MCF 10A (cell line): ENCODE measurements at regions not wholly inside any gene's neighbourhood (a gene's known extent, or its start where the extent isn't known, plus 50 kb on each side); places are given as distances from the start of the nearest gene placed in this dataset.

ENCODE experiments used
- BruUV-seq: library from RNA; stranded (reverse); fragments of 400-500 nt; replicated peaks from 2 replicates; lab custom pipeline; 2021; lab: Mats Ljungman, UMichigan
- CTCF ChIA-PET: fragments of 300-600 bp; sonication (Branson Sonifier 250); formaldehyde crosslinking; extraction: SDS; loops from one replicate; lab custom pipeline; 2021; ENCODE audit warnings: antibody characterized with exemption, inconsistent platforms; lab: Yijun Ruan, JAX
- POLR2A ChIA-PET: fragments of 300-600, 350-650 bp; sonication (Branson Sonifier 250); formaldehyde crosslinking; extraction: SDS; loops from one replicate; lab custom pipeline; 2020; ENCODE audit warnings: antibody characterized with exemption, inconsistent platforms; lab: Yijun Ruan, JAX
- DNase-seq: peaks from one replicate; pipeline ENCODE4 v3.0.0-alpha.2; 2018; ENCODE audit not compliant: unreplicated experiment
- H3K27ac Mint-ChIP-seq: one replicate; pipeline ENCODE4 v1.8.0; 2022; ENCODE audit warnings: mild to moderate bottlenecking, low read depth, mixed read lengths; ENCODE audit not compliant: unreplicated experiment
- H3K27me3 Mint-ChIP-seq: one replicate; pipeline ENCODE4 v1.8.0; 2022; ENCODE audit warnings: mixed read lengths; ENCODE audit not compliant: insufficient read depth, unreplicated experiment
- H3K36me3 Mint-ChIP-seq: one replicate; pipeline ENCODE4 v1.8.0; 2022; ENCODE audit warnings: mild to moderate bottlenecking, moderate library complexity, mixed read lengths; ENCODE audit not compliant: insufficient read depth, unreplicated experiment
- H3K4me1 Mint-ChIP-seq: one replicate; pipeline ENCODE4 v1.8.0; 2022; ENCODE audit warnings: mixed read lengths; ENCODE audit not compliant: insufficient read depth, unreplicated experiment
- H3K4me3 Mint-ChIP-seq: one replicate; pipeline ENCODE4 v1.8.0; 2022; ENCODE audit warnings: mild to moderate bottlenecking, moderate library complexity, mixed read lengths; ENCODE audit not compliant: unreplicated experiment
- H3K9me3 Mint-ChIP-seq: one replicate; pipeline ENCODE4 v1.8.0; 2022; ENCODE audit warnings: mixed read lengths; ENCODE audit not compliant: unreplicated experiment
- intact Hi-C: fragments of 100-400 bp; cut with micrococcal nuclease; formaldehyde crosslinking; loops from 2 replicates; pipeline ENCODE4 v1.14.1; 2022
- TF ChIP-seq, protein P1 (sequence below): fragments of 200-600 bp; IDR thresholded peaks from one replicate; pipeline ENCODE4 v1.8.0; 2022; ENCODE audit warnings: antibody characterized with exemption, mild to moderate bottlenecking; ENCODE audit not compliant: unreplicated experiment

DNA sequence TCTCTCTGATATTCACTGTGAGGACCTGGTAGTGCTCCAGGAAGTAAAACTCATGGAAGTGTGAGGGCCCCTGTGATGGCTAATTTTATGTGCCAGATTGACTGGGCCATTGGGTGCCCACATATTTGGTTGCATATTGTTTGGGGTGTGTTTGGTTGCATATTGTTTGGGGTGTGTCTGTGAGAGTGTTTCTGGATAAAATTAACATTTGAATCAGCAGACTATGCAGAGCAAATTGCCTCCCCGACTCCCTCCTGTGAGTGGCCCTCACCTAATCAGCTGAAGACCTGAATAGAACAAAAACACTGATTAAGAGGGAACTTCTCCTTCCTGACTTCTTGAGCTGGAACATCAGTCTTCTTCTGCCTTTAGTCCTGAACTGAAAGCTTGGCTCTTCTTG is 173.3 kb upstream of the LINC00305 start:
- no TSS peak for BruUV-seq
- no peak overlapping the region for H3K4me3 Mint-ChIP-seq
- POLR2A ChIA-PET = interaction anchor here (0.6 kb wide), 1 partner anchor 459 kb away, joined by 3 read pairs; no protein-coding TSS in a partner anchor
- no peaks in the 10 kb centered on the region for H3K4me1 Mint-ChIP-seq
- peaks cover 75% of the 10 kb centered on the region for H3K27me3 Mint-ChIP-seq
- H3K27ac Mint-ChIP-seq = no peak overlapping the region
- no peak for DNase-seq
- no peaks in the 10 kb centered on the region for H3K36me3 Mint-ChIP-seq
- TF ChIP-seq, protein P1, sequence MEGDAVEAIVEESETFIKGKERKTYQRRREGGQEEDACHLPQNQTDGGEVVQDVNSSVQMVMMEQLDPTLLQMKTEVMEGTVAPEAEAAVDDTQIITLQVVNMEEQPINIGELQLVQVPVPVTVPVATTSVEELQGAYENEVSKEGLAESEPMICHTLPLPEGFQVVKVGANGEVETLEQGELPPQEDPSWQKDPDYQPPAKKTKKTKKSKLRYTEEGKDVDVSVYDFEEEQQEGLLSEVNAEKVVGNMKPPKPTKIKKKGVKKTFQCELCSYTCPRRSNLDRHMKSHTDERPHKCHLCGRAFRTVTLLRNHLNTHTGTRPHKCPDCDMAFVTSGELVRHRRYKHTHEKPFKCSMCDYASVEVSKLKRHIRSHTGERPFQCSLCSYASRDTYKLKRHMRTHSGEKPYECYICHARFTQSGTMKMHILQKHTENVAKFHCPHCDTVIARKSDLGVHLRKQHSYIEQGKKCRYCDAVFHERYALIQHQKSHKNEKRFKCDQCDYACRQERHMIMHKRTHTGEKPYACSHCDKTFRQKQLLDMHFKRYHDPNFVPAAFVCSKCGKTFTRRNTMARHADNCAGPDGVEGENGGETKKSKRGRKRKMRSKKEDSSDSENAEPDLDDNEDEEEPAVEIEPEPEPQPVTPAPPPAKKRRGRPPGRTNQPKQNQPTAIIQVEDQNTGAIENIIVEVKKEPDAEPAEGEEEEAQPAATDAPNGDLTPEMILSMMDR = no peak
- intact Hi-C loops = no loop called here
- no peaks in the 10 kb centered on the region for H3K9me3 Mint-ChIP-seq
- CTCF ChIA-PET = interaction anchor here (0.6 to 1.1 kb wide), 2 partner anchors 9 to 890 kb away, joined by 3 read pairs; no protein-coding TSS in a partner anchor

DNA sequence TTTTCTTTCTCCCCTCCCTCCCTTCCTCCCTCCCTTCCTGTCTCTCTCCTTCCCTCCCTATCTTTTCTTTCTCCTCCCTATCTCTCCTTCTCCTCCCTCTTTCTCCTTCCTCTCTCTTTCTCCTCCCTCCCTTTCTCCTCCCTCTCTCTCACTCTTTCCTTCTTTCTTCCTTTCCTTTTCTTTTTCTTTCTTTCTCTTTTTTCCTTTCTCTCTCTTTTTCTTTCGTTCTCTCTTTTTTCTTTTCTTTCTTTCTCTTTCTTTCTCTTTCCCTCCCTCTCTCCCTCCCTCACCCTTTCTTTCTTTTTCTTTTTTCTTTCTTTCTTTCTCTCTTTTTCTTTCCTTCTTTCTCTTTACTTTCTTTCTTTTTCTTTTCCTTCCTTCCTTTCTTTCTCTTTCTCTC is 169.7 kb upstream of the LINC00305 start:
- intact Hi-C loops = no loop called here
- Mint-ChIP-seq H3K27ac (no peak overlapping the region), H3K9me3 (no peaks in the 10 kb centered on the region), H3K27me3 (peaks cover 63% of the 10 kb centered on the region), H3K4me3 (no peak overlapping the region), H3K36me3 (no peaks in the 10 kb centered on the region), H3K4me1 (no peaks in the 10 kb centered on the region)
- ChIA-PET CTCF (no interaction called here), POLR2A (no interaction called here)
- no TSS peak for BruUV-seq
- TF ChIP-seq, protein P1 = no peak
- no peak for DNase-seq

DNA sequence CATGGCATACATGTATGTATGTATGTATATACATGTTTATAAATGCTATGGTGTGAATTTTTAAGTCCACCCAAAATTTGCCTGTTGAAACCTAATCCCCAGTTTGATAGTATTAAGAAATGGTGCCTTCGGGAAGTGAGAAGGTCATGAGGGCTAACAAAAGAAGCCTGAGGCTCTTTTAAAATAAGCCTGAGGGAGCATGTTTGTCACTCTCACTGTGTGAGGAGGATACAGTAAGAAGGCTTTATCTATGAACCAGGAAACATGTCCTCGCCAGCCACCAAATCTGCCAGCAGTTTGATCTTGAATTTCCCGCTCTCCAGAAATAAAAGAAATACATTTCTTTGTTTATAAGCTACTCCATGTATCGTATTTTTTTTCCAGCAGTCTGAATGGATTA is 163.0 kb upstream of the LINC00305 start:
- H3K27ac Mint-ChIP-seq = no peak overlapping the region
- H3K4me3 Mint-ChIP-seq = no peak overlapping the region
- intact Hi-C loops = no loop called here
- no peaks in the 10 kb centered on the region for H3K9me3 Mint-ChIP-seq
- ChIA-PET POLR2A (no interaction called here), CTCF (no interaction called here)
- no peak for DNase-seq
- H3K27me3 Mint-ChIP-seq = peaks cover 41% of the 10 kb centered on the region
- no peaks in the 10 kb centered on the region for H3K36me3 Mint-ChIP-seq
- no peaks in the 10 kb centered on the region for H3K4me1 Mint-ChIP-seq
- no TSS peak for BruUV-seq
- TF ChIP-seq, protein P1 = no peak

DNA sequence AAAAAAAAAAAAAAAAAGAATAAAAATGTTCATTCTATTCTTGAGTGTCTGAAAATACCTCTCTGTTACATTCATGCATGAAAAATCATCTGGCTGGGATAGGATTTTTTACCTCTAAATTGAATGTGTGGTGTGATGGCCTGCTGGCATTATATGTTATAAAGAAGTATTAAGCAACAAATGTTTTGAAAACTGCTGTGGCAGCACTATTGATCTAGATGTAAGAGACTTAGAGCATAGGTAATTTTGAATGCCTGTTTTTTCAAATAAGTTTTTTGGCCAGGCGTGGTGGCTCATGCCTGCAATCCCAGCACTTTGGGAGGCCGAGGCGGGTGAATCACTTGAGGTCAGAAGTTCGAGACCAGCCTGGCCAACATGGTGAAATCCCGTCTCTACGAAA is 147.0 kb upstream of the LINC00305 start:
- ChIA-PET POLR2A (no interaction called here), CTCF (no interaction called here)
- Mint-ChIP-seq H3K4me1 (no peaks in the 10 kb centered on the region), H3K36me3 (no peaks in the 10 kb centered on the region), H3K27me3 (peaks cover 59% of the 10 kb centered on the region), H3K27ac (no peak overlapping the region), H3K9me3 (no peaks in the 10 kb centered on the region), H3K4me3 (no peak overlapping the region)
- TF ChIP-seq, protein P1 = no peak
- intact Hi-C loops = no loop called here
- BruUV-seq = no TSS peak
- DNase-seq = no peak
